ENCODE measurements at regions not wholly inside any gene's neighbourhood (a gene's known extent, or its start where the extent isn't known, plus 50 kb on each side); places are given as distances from the start of the nearest gene placed in this dataset.

- TF ChIP-seq, protein P1, sequence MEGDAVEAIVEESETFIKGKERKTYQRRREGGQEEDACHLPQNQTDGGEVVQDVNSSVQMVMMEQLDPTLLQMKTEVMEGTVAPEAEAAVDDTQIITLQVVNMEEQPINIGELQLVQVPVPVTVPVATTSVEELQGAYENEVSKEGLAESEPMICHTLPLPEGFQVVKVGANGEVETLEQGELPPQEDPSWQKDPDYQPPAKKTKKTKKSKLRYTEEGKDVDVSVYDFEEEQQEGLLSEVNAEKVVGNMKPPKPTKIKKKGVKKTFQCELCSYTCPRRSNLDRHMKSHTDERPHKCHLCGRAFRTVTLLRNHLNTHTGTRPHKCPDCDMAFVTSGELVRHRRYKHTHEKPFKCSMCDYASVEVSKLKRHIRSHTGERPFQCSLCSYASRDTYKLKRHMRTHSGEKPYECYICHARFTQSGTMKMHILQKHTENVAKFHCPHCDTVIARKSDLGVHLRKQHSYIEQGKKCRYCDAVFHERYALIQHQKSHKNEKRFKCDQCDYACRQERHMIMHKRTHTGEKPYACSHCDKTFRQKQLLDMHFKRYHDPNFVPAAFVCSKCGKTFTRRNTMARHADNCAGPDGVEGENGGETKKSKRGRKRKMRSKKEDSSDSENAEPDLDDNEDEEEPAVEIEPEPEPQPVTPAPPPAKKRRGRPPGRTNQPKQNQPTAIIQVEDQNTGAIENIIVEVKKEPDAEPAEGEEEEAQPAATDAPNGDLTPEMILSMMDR (IDR thresholded peaks at IDR 0.05): no peak
- no peak for DNase-seq (ENCODE audit: low spot score in 2 of 2)
- Histone ChIP-seq H3K27ac (no peak overlapping the region), H3K27me3 (no peaks in the 10 kb centered on the region), H3K4me1 (peaks cover 0 to 3% of the 10 kb centered on the region in 2 donors), H3K4me3 (no peak overlapping the region), H3K9me3 (no peaks in the 10 kb centered on the region), H3K36me3 (no peaks in the 10 kb centered on the region)
- intact Hi-C loops (cut with DNase I): no loop called here
These were observed 477.6 kb downstream of the ZNF385D start for GRCh38 chr3:21273259-21274025.

DNA sequence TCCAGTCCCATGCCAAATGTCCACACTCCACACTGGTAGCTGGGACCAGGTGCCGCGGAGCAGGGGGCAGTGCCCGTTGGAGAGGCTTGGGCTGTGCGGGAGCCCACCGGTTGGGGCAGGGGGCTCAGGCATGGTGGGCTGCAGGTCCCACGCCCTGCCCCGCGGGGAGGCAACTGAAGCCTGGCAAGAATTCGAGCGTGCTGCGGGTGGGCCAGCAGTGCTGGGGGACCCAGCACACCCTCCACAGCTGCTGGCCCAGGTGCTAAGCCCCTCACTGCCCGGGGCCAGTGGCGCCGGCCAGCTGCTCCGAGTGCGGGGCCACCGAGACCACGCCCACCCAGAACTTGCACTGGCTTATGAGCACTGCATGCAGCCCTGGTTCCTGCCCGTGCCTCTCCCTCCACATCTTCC lies 479.4 kb downstream of the ZNF385D start:
- no peak for DNase-seq (ENCODE audit: low spot score in 2 of 2)

DNA sequence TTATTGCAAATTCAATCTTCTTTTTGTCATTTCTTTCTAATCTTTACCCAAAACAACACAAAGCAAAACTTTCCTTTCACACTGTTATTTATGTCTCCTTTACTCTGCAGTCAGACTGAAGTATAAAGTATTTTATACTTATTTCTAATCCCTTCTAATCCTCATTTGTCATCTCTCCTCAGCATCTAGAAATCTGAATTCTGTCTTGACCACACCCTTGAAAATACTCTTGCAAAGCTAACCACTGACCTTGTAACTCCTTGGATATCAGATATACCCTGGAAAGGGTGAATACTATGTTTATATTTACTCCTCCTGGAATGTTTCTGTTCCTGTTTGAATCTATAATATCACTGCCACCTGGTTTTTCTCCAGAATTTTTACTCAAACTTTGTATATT lies 481.1 kb downstream of the ZNF385D start:
- Histone ChIP-seq H3K27ac (no peak overlapping the region), H3K9me3 (no peaks in the 10 kb centered on the region), H3K4me3 (no peak overlapping the region), H3K27me3 (no peaks in the 10 kb centered on the region), H3K36me3 (no peaks in the 10 kb centered on the region), H3K4me1 (peaks cover 0 to 3% of the 10 kb centered on the region in 2 donors)
- TF ChIP-seq, protein P1 (IDR thresholded peaks at IDR 0.05): no peak
- DNase-seq (ENCODE audit: low spot score in 2 of 2): no peak
- intact Hi-C loops (cut with DNase I): no loop called here

More for the DNA sequence above, 479.4 kb downstream of the ZNF385D start:
- Histone ChIP-seq H3K4me1 (peaks cover 0 to 3% of the 10 kb centered on the region in 2 donors), H3K27ac (no peak overlapping the region), H3K27me3 (no peaks in the 10 kb centered on the region), H3K9me3 (no peaks in the 10 kb centered on the region), H3K4me3 (no peak overlapping the region), H3K36me3 (no peaks in the 10 kb centered on the region)
- TF ChIP-seq, protein P1 (IDR thresholded peaks at IDR 0.05): no peak
- intact Hi-C loops (cut with DNase I): no loop called here

GRCh38 chr3:21260507-21260906 lies 490.5 kb downstream of the ZNF385D start:
- H3K9me3 ChIP-seq: no peaks in the 10 kb centered on the region
- H3K27ac ChIP-seq: no peak overlapping the region
- H3K4me3 ChIP-seq: no peak overlapping the region
- no peaks in the 10 kb centered on the region for H3K4me1 ChIP-seq
- H3K27me3 ChIP-seq: no peaks in the 10 kb centered on the region
- TF ChIP-seq, protein P1 (IDR thresholded peaks at IDR 0.05): no peak
- H3K36me3 ChIP-seq: no peaks in the 10 kb centered on the region
- DNase-seq (ENCODE audit: low spot score in 2 of 2): no peak
- intact Hi-C loops (cut with DNase I): no loop called here

GRCh38 chr3:21259896-21260295 lies 491.1 kb downstream of the ZNF385D start:
- TF ChIP-seq, protein P1 (IDR thresholded peaks at IDR 0.05): no peak
- DNase-seq (ENCODE audit: low spot score in 2 of 2): no peak
- Histone ChIP-seq H3K4me3 (no peak overlapping the region), H3K9me3 (no peaks in the 10 kb centered on the region), H3K36me3 (no peaks in the 10 kb centered on the region), H3K4me1 (no peaks in the 10 kb centered on the region), H3K27ac (no peak overlapping the region), H3K27me3 (no peaks in the 10 kb centered on the region)
- intact Hi-C loops (cut with DNase I): no loop called here

Measured in ascending aorta (tissue), 2 donors.